ENCODE measurements at regions not wholly inside any gene's neighbourhood (a gene's known extent, or its start where the extent isn't known, plus 50 kb on each side); places are given as distances from the start of the nearest gene placed in this dataset.

GRCh38 chr17:53548252-53548651, 274.5 kb upstream of the KIF2B start:
- H3K36me3 ChIP-seq (ENCODE audit: insufficient read depth, low read length): no peaks in the 10 kb centered on the region
- no peaks in the 10 kb centered on the region for H4K20me1 ChIP-seq (ENCODE audit: insufficient read depth, low read length)
- no peak overlapping the region for H3K27ac ChIP-seq (ENCODE audit: low read depth, low read length)
- Mint-ChIP-seq H3K4me3 (ENCODE audit: unreplicated experiment) (no peak overlapping the region), H3K9me3 (ENCODE audit: unreplicated experiment) (no peaks in the 10 kb centered on the region), H3K36me3 (ENCODE audit: low read depth, unreplicated experiment) (peaks cover 1% of the 10 kb centered on the region), H3K27ac (ENCODE audit: unreplicated experiment) (no peak overlapping the region), H3K27me3 (ENCODE audit: low read depth, unreplicated experiment) (no peaks in the 10 kb centered on the region), H3K4me1 (ENCODE audit: low read depth, unreplicated experiment) (no peaks in the 10 kb centered on the region)
- no peak for FAIRE-seq
- no peak for DNase-seq (ENCODE audit: low read depth)
- no peak overlapping the region for H2AFZ ChIP-seq (ENCODE audit: low read depth, low read length)
- H3K4me3 ChIP-seq (ENCODE audit: insufficient read depth, low read depth, low read length): no peak overlapping the region
- no peak overlapping the region for H3K4me2 ChIP-seq (ENCODE audit: low read length)
- no peaks in the 10 kb centered on the region for H3K9me3 ChIP-seq (ENCODE audit: insufficient read depth, low read depth, low read length)
- TF ChIP-seq CTCF (IDR thresholded peaks at IDR 0.05; ENCODE audit: insufficient read depth, low read depth, low read length) (no peak), EZH2 (IDR thresholded peaks at IDR 0.05; ENCODE audit: insufficient read depth, low read length) (no peak)
- H3K9ac ChIP-seq (ENCODE audit: low read length): no peak overlapping the region
- H3K27me3 ChIP-seq (ENCODE audit: insufficient read depth, low read length): no peaks in the 10 kb centered on the region
- H3K4me1 ChIP-seq (ENCODE audit: insufficient read depth, low read length): no peaks in the 10 kb centered on the region
- H3K79me2 ChIP-seq (ENCODE audit: insufficient read depth, low read length): no peaks in the 10 kb centered on the region

GRCh38 chr17:53543472-53543871, 279.3 kb upstream of the KIF2B start:
- H4K20me1 ChIP-seq (ENCODE audit: insufficient read depth, low read length): no peaks in the 10 kb centered on the region
- Mint-ChIP-seq H3K4me3 (ENCODE audit: unreplicated experiment) (no peak overlapping the region), H3K27ac (ENCODE audit: unreplicated experiment) (no peak overlapping the region), H3K9me3 (ENCODE audit: unreplicated experiment) (no peaks in the 10 kb centered on the region), H3K4me1 (ENCODE audit: low read depth, unreplicated experiment) (no peaks in the 10 kb centered on the region), H3K36me3 (ENCODE audit: low read depth, unreplicated experiment) (no peaks in the 10 kb centered on the region), H3K27me3 (ENCODE audit: low read depth, unreplicated experiment) (no peaks in the 10 kb centered on the region)
- H3K9ac ChIP-seq (ENCODE audit: low read length): no peak overlapping the region
- no peaks in the 10 kb centered on the region for H3K36me3 ChIP-seq (ENCODE audit: insufficient read depth, low read length)
- H3K4me1 ChIP-seq (ENCODE audit: insufficient read depth, low read length): no peaks in the 10 kb centered on the region
- H3K4me2 ChIP-seq (ENCODE audit: low read length): no peak overlapping the region
- no peak overlapping the region for H2AFZ ChIP-seq (ENCODE audit: low read depth, low read length)
- H3K4me3 ChIP-seq (ENCODE audit: insufficient read depth, low read depth, low read length): no peak overlapping the region
- no peak overlapping the region for H3K27ac ChIP-seq (ENCODE audit: low read depth, low read length)
- no peaks in the 10 kb centered on the region for H3K79me2 ChIP-seq (ENCODE audit: insufficient read depth, low read length)
- no peak for FAIRE-seq
- no peaks in the 10 kb centered on the region for H3K9me3 ChIP-seq (ENCODE audit: insufficient read depth, low read depth, low read length)
- TF ChIP-seq EZH2 (IDR thresholded peaks at IDR 0.05; ENCODE audit: insufficient read depth, low read length): no peak
- TF ChIP-seq CTCF (IDR thresholded peaks at IDR 0.05; ENCODE audit: insufficient read depth, low read depth, low read length): no peak
- no peaks in the 10 kb centered on the region for H3K27me3 ChIP-seq (ENCODE audit: insufficient read depth, low read length)
- DNase-seq (ENCODE audit: low read depth): no peak

GRCh38 chr17:53538129-53538617, 284.6 kb upstream of the KIF2B start:
- Mint-ChIP-seq H3K27ac (ENCODE audit: unreplicated experiment) (no peak overlapping the region), H3K9me3 (ENCODE audit: unreplicated experiment) (no peaks in the 10 kb centered on the region), H3K4me1 (ENCODE audit: low read depth, unreplicated experiment) (no peaks in the 10 kb centered on the region), H3K36me3 (ENCODE audit: low read depth, unreplicated experiment) (no peaks in the 10 kb centered on the region), H3K4me3 (ENCODE audit: unreplicated experiment) (no peak overlapping the region), H3K27me3 (ENCODE audit: low read depth, unreplicated experiment) (no peaks in the 10 kb centered on the region)
- Histone ChIP-seq H3K9me3 (ENCODE audit: insufficient read depth, low read depth, low read length) (no peaks in the 10 kb centered on the region), H3K27me3 (ENCODE audit: insufficient read depth, low read length) (no peaks in the 10 kb centered on the region), H3K4me3 (ENCODE audit: insufficient read depth, low read depth, low read length) (no peak overlapping the region), H3K36me3 (ENCODE audit: insufficient read depth, low read length) (no peaks in the 10 kb centered on the region), H4K20me1 (ENCODE audit: insufficient read depth, low read length) (no peaks in the 10 kb centered on the region), H2AFZ (ENCODE audit: low read depth, low read length) (no peak overlapping the region), H3K4me1 (ENCODE audit: insufficient read depth, low read length) (no peaks in the 10 kb centered on the region), H3K4me2 (ENCODE audit: low read length) (no peak overlapping the region), H3K9ac (ENCODE audit: low read length) (no peak overlapping the region), H3K27ac (ENCODE audit: low read depth, low read length) (no peak overlapping the region), H3K79me2 (ENCODE audit: insufficient read depth, low read length) (no peaks in the 10 kb centered on the region)
- TF ChIP-seq CTCF (IDR thresholded peaks at IDR 0.05; ENCODE audit: insufficient read depth, low read depth, low read length) (no peak), EZH2 (IDR thresholded peaks at IDR 0.05; ENCODE audit: insufficient read depth, low read length) (no peak)
- FAIRE-seq (no peak), DNase-seq (ENCODE audit: low read depth) (no peak)

Measured in astrocyte (in vitro differentiated cells and primary cell).